ENCODE measurements at regions not wholly inside any gene's neighbourhood (a gene's known extent, or its start where the extent isn't known, plus 50 kb on each side); places are given as distances from the start of the nearest gene placed in this dataset.

DNA sequence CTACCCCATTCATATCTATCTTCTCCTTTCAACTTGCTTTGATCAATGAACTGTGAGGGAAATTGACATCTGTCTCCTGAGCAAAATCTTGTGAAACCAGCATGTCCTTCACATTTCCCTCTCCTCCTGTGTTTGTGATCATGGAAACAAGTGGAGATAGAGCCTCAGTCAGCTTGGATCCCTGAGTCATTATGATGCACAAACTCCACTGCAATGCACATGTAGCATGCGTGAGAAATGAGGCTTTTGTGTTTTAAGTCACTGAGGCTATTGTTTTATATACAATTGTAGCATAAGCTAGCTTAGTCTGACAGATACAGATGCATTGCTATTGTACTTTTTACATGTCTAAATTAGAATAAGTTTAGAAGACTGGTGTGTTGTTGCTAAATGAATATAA lies 85.2 kb upstream of the HNMT start:
- Histone ChIP-seq H3K4me1 (ENCODE audit: control insufficient read depth, extremely low read depth, insufficient read depth, low read length) (no peaks in the 10 kb centered on the region), H3K9me1 (ENCODE audit: control insufficient read depth, extremely low read depth, insufficient read depth, low read length) (no peaks in the 10 kb centered on the region), H3K4me3 (ENCODE audit: control insufficient read depth in 2 of 3, extremely low read depth in 1 of 3, insufficient read depth in 2 of 3, low read depth in 1 of 3, low read length in 3 of 3) (no peak overlapping the region), H3K79me2 (ENCODE audit: control insufficient read depth, insufficient read depth, low read length) (no peaks in the 10 kb centered on the region), H3K27ac (ENCODE audit: control insufficient read depth, insufficient read depth, low read length) (no peak overlapping the region), H4K20me1 (ENCODE audit: control insufficient read depth, extremely low read depth, insufficient read depth, low read length) (no peaks in the 10 kb centered on the region), H3K36me3 (ENCODE audit: control insufficient read depth in 2 of 2, extremely low read depth in 1 of 2, insufficient read depth in 2 of 2, low read length in 2 of 2) (no peaks in the 10 kb centered on the region), H2AFZ (ENCODE audit: control insufficient read depth, low read length) (no peak overlapping the region), H3K27me3 (ENCODE audit: control insufficient read depth, extremely low read depth, insufficient read depth, low read length) (no peaks in the 10 kb centered on the region), H3K9ac (ENCODE audit: control insufficient read depth, extremely low read depth, insufficient read depth, low read length) (no peak overlapping the region), H3K4me2 (ENCODE audit: control insufficient read depth, extremely low read depth, insufficient read depth, low read depth, low read length) (no peak overlapping the region), H3K9me3 (ENCODE audit: control insufficient read depth, low read depth, low read length) (no peaks in the 10 kb centered on the region)
- TF ChIP-seq EZH2 (IDR thresholded peaks at IDR 0.05; ENCODE audit: low read length), result no peak
- TF ChIP-seq, protein P1, sequence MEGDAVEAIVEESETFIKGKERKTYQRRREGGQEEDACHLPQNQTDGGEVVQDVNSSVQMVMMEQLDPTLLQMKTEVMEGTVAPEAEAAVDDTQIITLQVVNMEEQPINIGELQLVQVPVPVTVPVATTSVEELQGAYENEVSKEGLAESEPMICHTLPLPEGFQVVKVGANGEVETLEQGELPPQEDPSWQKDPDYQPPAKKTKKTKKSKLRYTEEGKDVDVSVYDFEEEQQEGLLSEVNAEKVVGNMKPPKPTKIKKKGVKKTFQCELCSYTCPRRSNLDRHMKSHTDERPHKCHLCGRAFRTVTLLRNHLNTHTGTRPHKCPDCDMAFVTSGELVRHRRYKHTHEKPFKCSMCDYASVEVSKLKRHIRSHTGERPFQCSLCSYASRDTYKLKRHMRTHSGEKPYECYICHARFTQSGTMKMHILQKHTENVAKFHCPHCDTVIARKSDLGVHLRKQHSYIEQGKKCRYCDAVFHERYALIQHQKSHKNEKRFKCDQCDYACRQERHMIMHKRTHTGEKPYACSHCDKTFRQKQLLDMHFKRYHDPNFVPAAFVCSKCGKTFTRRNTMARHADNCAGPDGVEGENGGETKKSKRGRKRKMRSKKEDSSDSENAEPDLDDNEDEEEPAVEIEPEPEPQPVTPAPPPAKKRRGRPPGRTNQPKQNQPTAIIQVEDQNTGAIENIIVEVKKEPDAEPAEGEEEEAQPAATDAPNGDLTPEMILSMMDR (optimal IDR thresholded peaks at IDR 0.05 in 1 of 3, IDR thresholded peaks at IDR 0.05 in 1 of 3, conservative IDR thresholded peaks at IDR 0.05 in 1 of 3; ENCODE audit: extremely low read depth in 1 of 3, insufficient read depth in 2 of 3, low read length in 3 of 3), result no peak
- FAIRE-seq, result no peak
- dilution Hi-C loops (cut with MboI; ENCODE audit: extremely low pct_ligation_motif_present, low sequenced_read_pairs), result no loop called here
- DNase-seq (ENCODE audit: low read depth, low spot score), result no peak

DNA sequence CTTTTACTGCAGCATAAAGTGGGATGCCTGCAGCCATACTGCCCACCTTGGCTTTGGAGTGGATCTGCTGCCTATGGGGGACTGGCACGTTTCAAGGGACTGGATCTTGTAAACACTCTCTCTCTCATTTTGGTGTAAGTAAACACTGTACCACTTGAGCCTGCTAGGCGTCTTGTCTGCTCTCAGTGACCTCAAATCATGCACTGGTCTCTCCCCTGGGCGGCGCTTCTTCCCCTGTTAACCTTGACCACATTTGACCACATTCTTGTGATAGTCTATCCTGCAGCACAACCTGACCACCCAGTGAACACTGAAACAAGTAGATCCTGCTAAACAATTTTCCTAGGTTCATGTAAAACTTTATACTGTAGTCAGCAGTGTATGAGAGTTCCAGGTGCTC lies 82.6 kb upstream of the HNMT start:
- dilution Hi-C loops (cut with MboI; ENCODE audit: extremely low pct_ligation_motif_present, low sequenced_read_pairs), result no loop called here
- H3K36me3 ChIP-seq (ENCODE audit: control insufficient read depth in 2 of 2, extremely low read depth in 1 of 2, insufficient read depth in 2 of 2, low read length in 2 of 2), result no peaks in the 10 kb centered on the region
- no peaks in the 10 kb centered on the region for H3K9me3 ChIP-seq (ENCODE audit: control insufficient read depth, low read depth, low read length)
- no peaks in the 10 kb centered on the region for H3K4me1 ChIP-seq (ENCODE audit: control insufficient read depth, extremely low read depth, insufficient read depth, low read length)
- no peak overlapping the region for H3K27ac ChIP-seq (ENCODE audit: control insufficient read depth, insufficient read depth, low read length)
- H3K27me3 ChIP-seq (ENCODE audit: control insufficient read depth, extremely low read depth, insufficient read depth, low read length), result no peaks in the 10 kb centered on the region
- no peak overlapping the region for H2AFZ ChIP-seq (ENCODE audit: control insufficient read depth, low read length)
- H3K4me2 ChIP-seq (ENCODE audit: control insufficient read depth, extremely low read depth, insufficient read depth, low read depth, low read length), result no peak overlapping the region
- FAIRE-seq (no peak), DNase-seq (ENCODE audit: low read depth, low spot score) (no peak)
- no peaks in the 10 kb centered on the region for H3K9me1 ChIP-seq (ENCODE audit: control insufficient read depth, extremely low read depth, insufficient read depth, low read length)
- no peak overlapping the region for H3K9ac ChIP-seq (ENCODE audit: control insufficient read depth, extremely low read depth, insufficient read depth, low read length)
- no peaks in the 10 kb centered on the region for H3K79me2 ChIP-seq (ENCODE audit: control insufficient read depth, insufficient read depth, low read length)
- H3K4me3 ChIP-seq (ENCODE audit: control insufficient read depth in 2 of 3, extremely low read depth in 1 of 3, insufficient read depth in 2 of 3, low read depth in 1 of 3, low read length in 3 of 3), result no peak overlapping the region
- no peak for TF ChIP-seq EZH2 (IDR thresholded peaks at IDR 0.05; ENCODE audit: low read length)
- TF ChIP-seq, protein P1 (optimal IDR thresholded peaks at IDR 0.05 in 1 of 3, IDR thresholded peaks at IDR 0.05 in 1 of 3, conservative IDR thresholded peaks at IDR 0.05 in 1 of 3; ENCODE audit: extremely low read depth in 1 of 3, insufficient read depth in 2 of 3, low read length in 3 of 3), result no peak
- no peaks in the 10 kb centered on the region for H4K20me1 ChIP-seq (ENCODE audit: control insufficient read depth, extremely low read depth, insufficient read depth, low read length)

Measured in keratinocyte (primary cell).